Left lung (tissue), 4 donors: ENCODE measurements at regions not wholly inside any gene's neighbourhood (a gene's known extent, or its start where the extent isn't known, plus 50 kb on each side); places are given as distances from the start of the nearest gene placed in this dataset.
"Not testable (repeated sequence)": the region's sequence is repeated elsewhere in the genome, so short reads cannot be mapped to it uniquely, and the experiment has no call there.

ENCODE experiments used
- ATAC-seq: fragments of 200-7000 bp; cut with Tn5 transposase; one replicate; pipeline ENCODE4 v1.9.1; 2020; ENCODE audit warnings: moderate library complexity
- DNase-seq, 4 donors: peaks; one replicate each; pipeline ENCODE4 v3.0.0-alpha.2; 2013 to 2020
- H3K27ac ChIP-seq, 2 donors: fragments of 200-600 bp; sonication (generic) in 1 of 2; one replicate each; pipeline versions ENCODE4 v1.5.0 to v1.8.0; 2020 to 2021
- H3K27me3 ChIP-seq, 2 donors: fragments of 200-600 bp; sonication (generic) in 1 of 2; one replicate each; pipeline versions ENCODE4 v1.5.0 to v1.8.0; 2020 to 2021
- H3K36me3 ChIP-seq, 2 donors: fragments of 200-600 bp; sonication (generic) in 1 of 2; one replicate each; pipeline versions ENCODE4 v1.5.0 to v1.8.0; 2020 to 2021
- H3K4me1 ChIP-seq, 2 donors: fragments of 200-600 bp; one replicate each; pipeline ENCODE4 v1.8.0; 2021
- H3K4me3 ChIP-seq, 2 donors: fragments of 200-600 bp; sonication (generic) in 1 of 2; one replicate each; pipeline versions ENCODE4 v1.5.0 to v1.8.0; 2020 to 2021; ENCODE audit warnings: mild to moderate bottlenecking in 1 of 2
- H3K9me3 ChIP-seq, 2 donors: fragments of 200-600 bp; sonication (generic) in 1 of 2; one replicate each; pipeline versions ENCODE4 v1.5.0 to v1.8.0; 2020 to 2021
- intact Hi-C, 2 donors: fragments of 100-400 bp; cut with DNase I; formaldehyde crosslinking; loops; one replicate each; pipeline versions ENCODE4 v1.11.2 to v1.14.2; 2022
- TF ChIP-seq, protein P1 (sequence below), 2 donors: fragments of 200-600 bp; sonication (generic) in 1 of 2; IDR thresholded peaks; one replicate each; pipeline versions ENCODE4 v1.5.0 to v1.8.0; 2021; ENCODE audit warnings: antibody characterized with exemption in 2 of 2
- donor health status: DM: no; HTN: yes; CAD: no.
- donor health status: DM: no; HTN: no; CAD: no.

DNA sequence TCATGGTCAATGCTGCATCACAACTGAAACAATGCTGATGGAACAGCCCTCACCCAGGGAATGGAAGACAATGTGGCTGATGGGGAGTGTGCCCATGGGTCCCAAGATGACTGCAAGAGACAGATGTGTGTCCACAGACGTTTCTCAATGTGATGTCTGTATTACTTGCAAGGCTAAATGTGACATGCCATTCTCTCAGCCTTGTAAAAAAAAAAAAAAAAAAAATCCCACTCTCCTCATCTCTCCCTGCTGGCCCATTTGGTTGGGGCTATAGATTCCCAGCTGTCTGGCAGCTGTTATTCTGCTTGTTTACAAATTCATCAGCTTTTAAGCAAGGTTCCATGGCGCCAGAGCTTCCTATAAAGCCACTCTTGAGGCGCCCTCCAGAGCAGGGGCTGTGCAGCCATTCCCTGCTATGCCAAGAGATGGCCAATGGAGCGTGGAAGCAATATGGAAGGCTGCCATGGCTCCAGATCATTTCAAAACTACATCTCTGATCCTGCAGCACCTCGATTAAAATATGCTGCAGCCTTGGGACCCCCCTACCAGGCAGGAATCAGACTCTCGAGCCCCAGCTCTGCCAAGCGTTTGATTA lies 294.8 kb downstream of the FOXO1 start:
- peak in 1 of 4 donors; percentile 45 for DNase-seq

DNA sequence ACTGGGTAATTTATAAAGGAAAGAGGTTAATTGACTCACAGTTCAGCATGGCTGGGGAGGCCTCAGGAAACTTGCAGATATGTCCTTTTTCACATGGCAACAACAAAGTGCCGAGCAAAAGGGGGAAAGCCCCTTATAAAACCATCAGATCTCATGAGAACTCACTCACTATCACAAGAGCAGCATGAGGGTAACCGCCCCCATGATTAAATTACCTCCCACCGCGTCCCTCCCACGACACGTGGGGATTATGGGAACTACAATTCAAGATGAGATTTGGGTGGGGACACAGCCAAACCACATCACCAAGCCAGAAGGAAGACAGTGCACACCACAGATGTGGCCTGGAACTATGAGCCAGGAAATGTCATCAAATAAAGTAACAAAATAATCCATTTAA lies 292.8 kb downstream of the FOXO1 start:
- H3K4me1 ChIP-seq, intact Hi-C loops, H3K9me3 ChIP-seq, H3K36me3 ChIP-seq, H3K27me3 ChIP-seq, ATAC-seq, DNase-seq, H3K4me3 ChIP-seq, H3K27ac ChIP-seq: not testable (repeated sequence)

More for the DNA sequence above, 294.8 kb downstream of the FOXO1 start:
- no peak for ATAC-seq
- H3K4me3 ChIP-seq = no peak overlapping the region
- intact Hi-C loops = no loop called here
- TF ChIP-seq, protein P1, sequence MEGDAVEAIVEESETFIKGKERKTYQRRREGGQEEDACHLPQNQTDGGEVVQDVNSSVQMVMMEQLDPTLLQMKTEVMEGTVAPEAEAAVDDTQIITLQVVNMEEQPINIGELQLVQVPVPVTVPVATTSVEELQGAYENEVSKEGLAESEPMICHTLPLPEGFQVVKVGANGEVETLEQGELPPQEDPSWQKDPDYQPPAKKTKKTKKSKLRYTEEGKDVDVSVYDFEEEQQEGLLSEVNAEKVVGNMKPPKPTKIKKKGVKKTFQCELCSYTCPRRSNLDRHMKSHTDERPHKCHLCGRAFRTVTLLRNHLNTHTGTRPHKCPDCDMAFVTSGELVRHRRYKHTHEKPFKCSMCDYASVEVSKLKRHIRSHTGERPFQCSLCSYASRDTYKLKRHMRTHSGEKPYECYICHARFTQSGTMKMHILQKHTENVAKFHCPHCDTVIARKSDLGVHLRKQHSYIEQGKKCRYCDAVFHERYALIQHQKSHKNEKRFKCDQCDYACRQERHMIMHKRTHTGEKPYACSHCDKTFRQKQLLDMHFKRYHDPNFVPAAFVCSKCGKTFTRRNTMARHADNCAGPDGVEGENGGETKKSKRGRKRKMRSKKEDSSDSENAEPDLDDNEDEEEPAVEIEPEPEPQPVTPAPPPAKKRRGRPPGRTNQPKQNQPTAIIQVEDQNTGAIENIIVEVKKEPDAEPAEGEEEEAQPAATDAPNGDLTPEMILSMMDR (IDR thresholded peaks at IDR 0.05) = no peak
- H3K36me3 ChIP-seq = no peaks in the 10 kb centered on the region
- H3K27me3 ChIP-seq = no peaks in the 10 kb centered on the region
- H3K27ac ChIP-seq = no peak overlapping the region
- no peaks in the 10 kb centered on the region for H3K9me3 ChIP-seq
- H3K4me1 ChIP-seq = no peaks in the 10 kb centered on the region

DNA sequence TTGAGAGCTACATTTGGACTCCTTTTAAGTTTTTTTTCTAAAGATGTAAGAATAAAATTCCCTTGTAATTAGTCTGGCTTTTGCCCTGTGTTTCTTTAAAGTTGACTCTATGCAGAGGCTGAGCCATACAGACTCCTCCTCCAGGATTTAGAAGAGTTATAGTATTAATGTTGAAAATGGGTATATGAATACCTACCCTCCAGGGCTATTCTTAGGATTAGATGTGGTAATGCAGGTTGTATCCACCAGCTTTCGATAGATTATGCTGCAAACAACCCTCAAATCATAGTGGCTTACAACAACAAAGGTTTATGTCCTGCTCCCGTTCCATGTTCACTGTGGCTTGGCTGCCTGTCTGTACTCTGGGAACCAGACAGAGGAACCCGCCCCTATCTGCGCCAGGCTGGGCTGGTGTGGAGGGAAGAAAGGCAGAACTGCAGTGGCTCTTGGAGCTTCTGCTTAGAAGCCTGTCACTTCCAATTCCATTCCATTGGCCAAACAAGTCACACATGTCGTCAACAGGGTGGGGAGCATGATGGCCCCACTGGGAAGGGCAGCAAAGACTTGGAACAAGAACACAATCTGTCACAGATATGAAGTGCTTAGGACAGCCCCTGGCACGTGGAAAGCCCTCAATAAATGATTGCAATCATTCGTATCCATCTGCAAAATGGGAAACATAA lies 290.8 kb downstream of the FOXO1 start:
- TF ChIP-seq, protein P1 (IDR thresholded peaks at IDR 0.05) = no peak
- no peak for DNase-seq
- Histone ChIP-seq H3K4me1 (no peaks in the 10 kb centered on the region), H3K4me3 (no peak overlapping the region), H3K36me3 (no peaks in the 10 kb centered on the region), H3K27ac (no peak overlapping the region), H3K27me3 (no peaks in the 10 kb centered on the region), H3K9me3 (no peaks in the 10 kb centered on the region)
- intact Hi-C loops = no loop called here
- peak; percentile 44 for ATAC-seq

DNA sequence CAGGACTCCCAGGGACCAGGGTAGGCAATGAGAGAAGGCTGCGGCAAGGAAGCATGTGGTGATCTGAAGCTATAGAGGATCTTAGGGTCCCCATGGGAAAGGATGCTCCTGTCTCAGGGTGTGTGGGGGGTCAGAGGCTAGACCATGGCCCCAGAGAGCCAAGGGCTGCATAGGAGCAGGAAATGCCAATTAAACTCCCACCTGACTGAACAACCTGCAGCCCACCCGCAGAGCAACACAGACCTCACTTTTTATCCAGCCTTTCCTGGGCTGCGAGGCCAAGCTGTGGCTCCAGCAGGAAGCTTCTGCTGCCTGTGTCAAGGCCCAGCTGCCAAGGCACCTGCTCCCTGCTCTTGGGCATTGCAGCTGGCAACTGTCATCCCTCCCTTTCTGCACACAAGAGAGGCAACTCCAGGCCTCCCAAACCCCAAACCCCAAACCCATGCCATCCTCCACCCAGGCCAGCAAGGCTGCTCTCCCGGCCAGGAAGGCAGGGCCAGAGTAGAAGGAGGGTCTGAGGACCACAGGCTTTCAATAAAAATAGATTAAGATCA lies 290.1 kb downstream of the FOXO1 start:
- H3K4me1 ChIP-seq = no peaks in the 10 kb centered on the region
- no peaks in the 10 kb centered on the region for H3K36me3 ChIP-seq
- TF ChIP-seq, protein P1 (IDR thresholded peaks at IDR 0.05) = no peak
- H3K27me3 ChIP-seq = no peaks in the 10 kb centered on the region
- intact Hi-C loops = no loop called here
- no peaks in the 10 kb centered on the region for H3K9me3 ChIP-seq
- H3K27ac ChIP-seq = no peak overlapping the region
- no peak for ATAC-seq
- DNase-seq = no peak
- H3K4me3 ChIP-seq = no peak overlapping the region

DNA sequence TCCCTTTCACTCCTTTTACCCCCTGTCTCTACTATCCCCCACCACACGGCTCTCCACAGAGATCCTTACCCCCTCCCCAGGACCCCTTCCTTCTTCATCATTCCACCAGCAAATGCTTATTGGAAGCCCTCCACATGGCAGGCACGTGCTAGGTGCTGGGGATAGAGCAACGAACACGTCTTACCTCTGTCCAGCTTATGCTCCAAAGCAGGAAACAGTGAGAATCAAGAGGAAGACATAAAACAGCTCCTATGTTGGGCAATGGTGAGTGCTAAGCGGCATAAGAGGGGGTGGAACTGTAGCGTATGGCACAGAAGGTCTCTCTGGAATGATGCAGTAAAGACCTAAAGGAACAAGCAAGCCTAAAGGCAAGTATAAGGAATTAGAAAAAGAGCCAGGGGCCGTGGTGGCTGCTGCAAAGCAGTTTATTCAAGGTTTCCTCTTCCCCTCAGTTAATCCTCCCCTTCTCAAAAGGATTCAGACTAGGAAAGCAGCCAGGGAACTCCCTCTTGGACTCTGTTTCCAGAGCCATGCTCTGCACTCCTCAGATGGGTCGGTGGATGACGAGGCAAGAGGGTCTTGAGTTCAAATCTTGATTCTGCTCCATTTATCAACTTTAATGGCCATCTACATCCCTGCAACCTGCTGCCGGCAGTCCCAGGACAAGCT lies 289.4 kb downstream of the FOXO1 start:
- no peaks in the 10 kb centered on the region for H3K4me1 ChIP-seq
- TF ChIP-seq, protein P1 (IDR thresholded peaks at IDR 0.05) = no peak
- no peaks in the 10 kb centered on the region for H3K36me3 ChIP-seq
- no peak for DNase-seq
- intact Hi-C loops = no loop called here
- no peak overlapping the region for H3K4me3 ChIP-seq
- ATAC-seq = no peak
- no peaks in the 10 kb centered on the region for H3K27me3 ChIP-seq
- H3K9me3 ChIP-seq = no peaks in the 10 kb centered on the region
- H3K27ac ChIP-seq = no peak overlapping the region
